ENCODE measurements at regions not wholly inside any gene's neighbourhood (a gene's known extent, or its start where the extent isn't known, plus 50 kb on each side); places are given as distances from the start of the nearest gene placed in this dataset.

- H3K27me3 Mint-ChIP-seq (ENCODE audit: insufficient read depth, low read depth, poor library complexity): no peaks in the 10 kb centered on the region
- Histone ChIP-seq H3F3A (replicated peaks; ENCODE audit: low read depth) (no peaks in the 10 kb centered on the region), H2AFZ (no peak overlapping the region), H3K79me2 (replicated peaks; ENCODE audit: insufficient read depth) (no peaks in the 10 kb centered on the region), H3K4me3 (no peak overlapping the region), H3K4me2 (no peak overlapping the region), H3K9me2 (ENCODE audit: insufficient read depth) (no peaks in the 10 kb centered on the region), H3K4me1 (ENCODE audit: insufficient read depth) (peaks cover 13% of the 10 kb centered on the region), H3K36me3 (ENCODE audit: insufficient read depth) (no peaks in the 10 kb centered on the region), H3K27me3 (ENCODE audit: insufficient read depth) (no peaks in the 10 kb centered on the region), H4K20me1 (replicated peaks; ENCODE audit: insufficient read depth) (no peaks in the 10 kb centered on the region), H3K27ac (ENCODE audit: low read depth) (no peak overlapping the region)
- ATAC-seq (no peak), DNase-seq (ENCODE audit: low spot score) (no peak)
- H3K27ac Mint-ChIP-seq: no peak overlapping the region
- H3K36me3 Mint-ChIP-seq (ENCODE audit: low read depth): no peaks in the 10 kb centered on the region
- TF ChIP-seq, protein P1, sequence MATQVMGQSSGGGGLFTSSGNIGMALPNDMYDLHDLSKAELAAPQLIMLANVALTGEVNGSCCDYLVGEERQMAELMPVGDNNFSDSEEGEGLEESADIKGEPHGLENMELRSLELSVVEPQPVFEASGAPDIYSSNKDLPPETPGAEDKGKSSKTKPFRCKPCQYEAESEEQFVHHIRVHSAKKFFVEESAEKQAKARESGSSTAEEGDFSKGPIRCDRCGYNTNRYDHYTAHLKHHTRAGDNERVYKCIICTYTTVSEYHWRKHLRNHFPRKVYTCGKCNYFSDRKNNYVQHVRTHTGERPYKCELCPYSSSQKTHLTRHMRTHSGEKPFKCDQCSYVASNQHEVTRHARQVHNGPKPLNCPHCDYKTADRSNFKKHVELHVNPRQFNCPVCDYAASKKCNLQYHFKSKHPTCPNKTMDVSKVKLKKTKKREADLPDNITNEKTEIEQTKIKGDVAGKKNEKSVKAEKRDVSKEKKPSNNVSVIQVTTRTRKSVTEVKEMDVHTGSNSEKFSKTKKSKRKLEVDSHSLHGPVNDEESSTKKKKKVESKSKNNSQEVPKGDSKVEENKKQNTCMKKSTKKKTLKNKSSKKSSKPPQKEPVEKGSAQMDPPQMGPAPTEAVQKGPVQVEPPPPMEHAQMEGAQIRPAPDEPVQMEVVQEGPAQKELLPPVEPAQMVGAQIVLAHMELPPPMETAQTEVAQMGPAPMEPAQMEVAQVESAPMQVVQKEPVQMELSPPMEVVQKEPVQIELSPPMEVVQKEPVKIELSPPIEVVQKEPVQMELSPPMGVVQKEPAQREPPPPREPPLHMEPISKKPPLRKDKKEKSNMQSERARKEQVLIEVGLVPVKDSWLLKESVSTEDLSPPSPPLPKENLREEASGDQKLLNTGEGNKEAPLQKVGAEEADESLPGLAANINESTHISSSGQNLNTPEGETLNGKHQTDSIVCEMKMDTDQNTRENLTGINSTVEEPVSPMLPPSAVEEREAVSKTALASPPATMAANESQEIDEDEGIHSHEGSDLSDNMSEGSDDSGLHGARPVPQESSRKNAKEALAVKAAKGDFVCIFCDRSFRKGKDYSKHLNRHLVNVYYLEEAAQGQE (IDR thresholded peaks at IDR 0.05; ENCODE audit: unreplicated experiment): no peak
- TF ChIP-seq NANOG (IDR thresholded peaks at IDR 0.05; ENCODE audit: borderline replicate concordance) (no peak), POLR2AphosphoS5 (IDR thresholded peaks at IDR 0.05; ENCODE audit: low read depth) (no peak), ZNF462 (CRISPR knock-in tag; IDR thresholded peaks at IDR 0.05) (no peak), JUNB (IDR thresholded peaks at IDR 0.05; ENCODE audit: unreplicated experiment) (no peak), CREB1 (CRISPR knock-in tag; IDR thresholded peaks at IDR 0.05; ENCODE audit: low read depth) (no peak), EZH2 (IDR thresholded peaks at IDR 0.05; ENCODE audit: low read depth, unreplicated experiment) (no peak), CTCF (conservative IDR thresholded peaks at IDR 0.05; ENCODE audit: low read depth in 2 of 2) (no peak), STAT1 (IDR thresholded peaks at IDR 0.05; ENCODE audit: unreplicated experiment) (no peak)
- H3K9me3 Mint-ChIP-seq: no peaks in the 10 kb centered on the region
- no peak overlapping the region for H3K4me3 Mint-ChIP-seq
- peaks cover 32% of the 10 kb centered on the region for H3K4me1 Mint-ChIP-seq
These were observed 211.1 kb upstream of the ADAMTS9 start for GRCh38 chr3:64898941-64899340.
